ENCODE measurements at regions not wholly inside any gene's neighbourhood (a gene's known extent, or its start where the extent isn't known, plus 50 kb on each side); places are given as distances from the start of the nearest gene placed in this dataset.

GRCh38 chr6:133191323-133191722, 49.8 kb upstream of the EYA4 start:
- no peak overlapping the region for H3K4me3 ChIP-seq
- intact Hi-C loops (cut with DNase I; ENCODE audit: low total_unique reads): no loop called here
- no peak for DNase-seq
- no peak overlapping the region for H3K27ac ChIP-seq
- H3K9me3 ChIP-seq: peaks cover 0 to 8% (median 0%) of the 10 kb centered on the region in 3 donors
- no peak for TF ChIP-seq CTCF (IDR thresholded peaks at IDR 0.05)
- H3K36me3 ChIP-seq: no peaks in the 10 kb centered on the region
- H3K4me1 ChIP-seq: no peaks in the 10 kb centered on the region
- no peaks in the 10 kb centered on the region for H3K27me3 ChIP-seq

All from tibial artery (tissue), 4 donors.